Naive thymus-derived CD4-positive, alpha-beta T cell (primary cell): ENCODE measurements at regions not wholly inside any gene's neighbourhood (a gene's known extent, or its start where the extent isn't known, plus 50 kb on each side); places are given as distances from the start of the nearest gene placed in this dataset.

Experiments used
- ATAC-seq: fragments of 150-1000 bp; cut with Tn5 transposase; 2 replicates; pipeline ENCODE4 v1.10.0; 2021; ENCODE audit warnings: mild to moderate bottlenecking, moderate library complexity
- CTCF ChIA-PET: fragments of 350-600 bp; sonication (Branson Sonifier 250); formaldehyde crosslinking; loops from one replicate; lab custom pipeline; 2021; ENCODE audit warnings: antibody characterized with exemption; lab: Charles Lee
- POLR2A ChIA-PET: fragments of 350-600 bp; sonication (Branson Sonifier 250); formaldehyde crosslinking; loops from one replicate; lab custom pipeline; 2021; ENCODE audit warnings: antibody characterized with exemption, inconsistent platforms; lab: Charles Lee
- DNase-seq, 9 donors: peaks; one replicate each; pipeline versions ENCODE4 v3.0.0 to v3.0.0-alpha.2; 2020 to 2022; ENCODE audit warnings: mixed read lengths in 1 of 9
- H3K27ac ChIP-seq: one replicate; pipeline ENCODE4 v1.7.0; 2013; ENCODE audit warnings: mild to moderate bottlenecking, low read depth, low read length, moderate library complexity
- H3K27me3 ChIP-seq, 2 donors: one replicate each; pipeline ENCODE4 v1.7.0; 2013; ENCODE audit warnings: low read length in 2 of 2, mild to moderate bottlenecking in 2 of 2, moderate library complexity in 2 of 2; ENCODE audit not compliant: control insufficient read depth in 2 of 2, insufficient read depth in 2 of 2
- H3K36me3 ChIP-seq, 3 experiments: 1 replicate in 2 of 3; 2 replicates in 1 of 3; pipeline ENCODE4 v1.7.0; 2013; ENCODE audit warnings: low read length in 3 of 3, mild to moderate bottlenecking in 3 of 3, moderate library complexity in 1 of 3; ENCODE audit not compliant: insufficient read depth in 3 of 3, control insufficient read depth in 2 of 3
- H3K4me1 ChIP-seq, 2 donors: one replicate each; pipeline ENCODE4 v1.7.0; 2013; ENCODE audit warnings: low read length in 2 of 2, mild to moderate bottlenecking in 2 of 2, moderate library complexity in 1 of 2; ENCODE audit not compliant: control insufficient read depth in 2 of 2, insufficient read depth in 2 of 2
- H3K4me3 ChIP-seq: 2 replicates; pipeline ENCODE4 v1.7.0; 2013; ENCODE audit warnings: mild to moderate bottlenecking, low read length
- H3K9me3 ChIP-seq, 3 experiments: 1 replicate in 2 of 3; 2 replicates in 1 of 3; pipeline ENCODE4 v1.7.0; 2013; ENCODE audit warnings: low read length in 3 of 3; ENCODE audit not compliant: control insufficient read depth in 2 of 3
- H3K27ac Mint-ChIP-seq, 9 donors: one replicate each; pipeline ENCODE4 v1.8.0; 2020 to 2022; ENCODE audit warnings: mixed read lengths in 9 of 9, mild to moderate bottlenecking in 8 of 9, moderate library complexity in 5 of 9, inconsistent platforms in 2 of 9
- H3K27me3 Mint-ChIP-seq, 5 donors: one replicate each; pipeline ENCODE4 v1.8.0; 2021 to 2022; ENCODE audit warnings: mixed read lengths in 5 of 5, mild to moderate bottlenecking in 1 of 5
- H3K36me3 Mint-ChIP-seq, 5 donors: one replicate each; pipeline ENCODE4 v1.8.0; 2020 to 2022; ENCODE audit warnings: mixed read lengths in 5 of 5, mild to moderate bottlenecking in 3 of 5, inconsistent platforms in 1 of 5
- H3K4me1 Mint-ChIP-seq, 7 donors: one replicate each; pipeline ENCODE4 v1.8.0; 2020 to 2022; ENCODE audit warnings: mixed read lengths in 7 of 7, mild to moderate bottlenecking in 3 of 7, inconsistent platforms in 1 of 7
- H3K4me3 Mint-ChIP-seq, 10 donors: one replicate each; pipeline ENCODE4 v1.8.0; 2020 to 2022; ENCODE audit warnings: mild to moderate bottlenecking in 10 of 10, mixed read lengths in 10 of 10, moderate library complexity in 6 of 10, inconsistent platforms in 2 of 10
- H3K9me3 Mint-ChIP-seq, 11 donors: one replicate each; pipeline ENCODE4 v1.8.0; 2020 to 2022; ENCODE audit warnings: mixed read lengths in 11 of 11, mild to moderate bottlenecking in 4 of 11, inconsistent platforms in 1 of 11, moderate library complexity in 1 of 11
- intact Hi-C, 2 donors: fragments of 100-400 bp; cut with micrococcal nuclease; formaldehyde crosslinking; loops; one replicate each; pipeline ENCODE4 v1.15.1; 2023

- ATAC-seq (no peak), DNase-seq (no peak)
- peaks cover 0 to 7% (median 0%) of the 10 kb centered on the region in 11 donors for H3K9me3 Mint-ChIP-seq
- no peaks in the 10 kb centered on the region for H3K27me3 ChIP-seq
- no peaks in the 10 kb centered on the region for H3K4me1 ChIP-seq
- no peak overlapping the region for H3K4me3 Mint-ChIP-seq
- H3K4me3 ChIP-seq = no peak overlapping the region
- no peaks in the 10 kb centered on the region for H3K9me3 ChIP-seq
- ChIA-PET CTCF (no interaction called here), POLR2A (no interaction called here)
- no peak overlapping the region for H3K27ac Mint-ChIP-seq
- H3K4me1 Mint-ChIP-seq = no peaks in the 10 kb centered on the region
- H3K36me3 Mint-ChIP-seq = no peaks in the 10 kb centered on the region
- intact Hi-C loops = no loop called here
- no peak overlapping the region for H3K27ac ChIP-seq
- H3K36me3 ChIP-seq = no peaks in the 10 kb centered on the region
- peaks cover 0 to 11% (median 4%) of the 10 kb centered on the region in 5 donors for H3K27me3 Mint-ChIP-seq
These were observed 77.1 kb upstream of the RASEF start for GRCh38 chr9:83140061-83140460.

DNA sequence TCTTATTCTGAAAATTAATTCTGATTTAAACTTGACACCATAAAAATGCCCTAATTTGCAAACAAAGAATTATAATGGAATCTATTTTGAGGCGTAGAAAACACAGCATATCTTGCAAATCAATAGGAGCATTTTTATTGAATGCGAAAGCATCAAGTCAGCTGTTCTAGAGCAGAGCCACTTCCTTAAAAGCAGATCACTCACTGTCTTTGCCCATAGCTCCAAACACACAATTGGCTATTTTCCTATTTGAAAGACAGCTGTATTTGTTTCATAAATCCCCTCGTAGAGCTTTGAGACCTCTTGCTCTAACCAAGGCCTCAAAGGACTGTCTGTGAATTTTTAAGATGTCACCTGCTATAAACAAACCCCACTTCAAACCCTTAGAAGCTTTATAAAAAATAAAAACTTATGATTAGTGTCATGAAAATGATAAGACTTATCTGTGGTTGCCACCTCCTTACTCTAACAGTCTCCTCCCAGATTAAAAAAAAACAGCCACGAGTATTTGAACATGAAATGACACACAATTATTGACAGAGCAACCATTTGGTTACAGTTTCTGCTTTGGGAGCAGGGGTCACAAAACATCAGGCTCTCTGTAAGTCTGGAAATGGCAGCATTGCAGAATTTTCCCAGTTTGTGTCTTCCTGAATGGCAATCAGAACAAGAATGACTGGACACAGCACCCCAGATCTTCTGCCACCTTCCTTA, 75.6 kb upstream of the RASEF start:
- CTCF ChIA-PET = no interaction called here
- Mint-ChIP-seq H3K4me1 (no peaks in the 10 kb centered on the region), H3K27ac (no peak overlapping the region), H3K9me3 (peaks cover 0 to 7% (median 0%) of the 10 kb centered on the region in 11 donors), H3K27me3 (peaks cover 0 to 11% (median 4%) of the 10 kb centered on the region in 5 donors), H3K4me3 (no peak overlapping the region), H3K36me3 (no peaks in the 10 kb centered on the region)
- Histone ChIP-seq H3K36me3 (no peaks in the 10 kb centered on the region), H3K4me3 (no peak overlapping the region), H3K4me1 (no peaks in the 10 kb centered on the region), H3K9me3 (no peaks in the 10 kb centered on the region), H3K27ac (no peak overlapping the region), H3K27me3 (no peaks in the 10 kb centered on the region)
- intact Hi-C loops = no loop called here
- DNase-seq (no peak), ATAC-seq (no peak)
- POLR2A ChIA-PET = no interaction called here

DNA sequence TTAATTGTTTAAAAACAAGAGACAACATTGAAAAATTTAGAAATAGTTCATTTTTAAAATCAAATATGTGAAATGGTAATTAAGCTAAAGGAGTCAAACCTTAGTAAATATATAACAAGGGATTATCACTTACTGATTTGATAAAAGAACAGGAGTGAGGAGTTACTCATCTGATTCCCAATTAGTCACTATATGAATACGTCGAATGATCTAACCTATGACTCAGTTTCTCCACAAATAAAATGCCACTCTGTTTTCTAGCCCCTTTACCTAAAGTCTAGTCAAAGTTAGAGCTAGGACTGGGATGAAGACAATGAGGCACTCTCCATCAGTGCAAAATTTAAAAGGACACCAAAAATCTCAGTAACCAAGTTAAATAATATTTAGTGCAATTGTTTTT, 70.4 kb upstream of the RASEF start:
- Mint-ChIP-seq H3K27ac (no peak overlapping the region), H3K9me3 (peaks cover 0 to 6% (median 0%) of the 10 kb centered on the region in 11 donors), H3K4me3 (no peak overlapping the region), H3K4me1 (no peaks in the 10 kb centered on the region), H3K36me3 (no peaks in the 10 kb centered on the region), H3K27me3 (peaks cover 0 to 11% (median 6%) of the 10 kb centered on the region in 5 donors)
- Histone ChIP-seq H3K9me3 (no peaks in the 10 kb centered on the region), H3K27ac (no peak overlapping the region), H3K4me1 (no peaks in the 10 kb centered on the region), H3K36me3 (no peaks in the 10 kb centered on the region), H3K27me3 (no peaks in the 10 kb centered on the region), H3K4me3 (no peak overlapping the region)
- DNase-seq (no peak), ATAC-seq (no peak)
- CTCF ChIA-PET = interaction anchor here (0.7 kb wide), 1 partner anchor 54 kb away, joined by 3 read pairs; no protein-coding TSS in a partner anchor
- intact Hi-C loops = no loop called here
- POLR2A ChIA-PET = no interaction called here

DNA sequence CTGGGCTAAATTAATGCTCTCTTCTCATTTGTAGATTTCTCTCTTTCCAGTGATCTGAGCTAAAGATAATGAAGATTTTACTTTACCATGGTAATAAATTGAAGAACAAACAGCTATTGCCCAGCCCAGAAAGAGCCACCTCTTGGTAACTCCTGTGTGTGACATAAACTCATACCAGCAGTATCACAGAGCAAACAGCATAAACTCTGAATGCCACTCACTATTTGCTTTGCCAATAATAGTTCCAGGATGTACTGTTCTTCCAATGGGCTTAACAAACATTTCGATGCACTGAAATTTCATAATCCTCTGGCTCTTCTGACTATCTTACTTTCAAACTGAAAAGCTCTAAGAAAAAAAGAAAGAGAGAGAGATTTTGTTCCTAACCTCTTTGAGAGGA, 69.8 kb upstream of the RASEF start:
- H3K4me1 ChIP-seq = no peaks in the 10 kb centered on the region
- no peaks in the 10 kb centered on the region for H3K27me3 ChIP-seq
- Mint-ChIP-seq H3K27ac (no peak overlapping the region), H3K36me3 (no peaks in the 10 kb centered on the region), H3K4me1 (no peaks in the 10 kb centered on the region), H3K4me3 (no peak overlapping the region), H3K27me3 (peaks cover 0 to 11% (median 6%) of the 10 kb centered on the region in 5 donors), H3K9me3 (peaks cover 0 to 6% (median 0%) of the 10 kb centered on the region in 11 donors)
- no peak for DNase-seq
- H3K4me3 ChIP-seq = no peak overlapping the region
- POLR2A ChIA-PET = no interaction called here
- ATAC-seq = no peak
- CTCF ChIA-PET = interaction anchor here (0.7 kb wide), 1 partner anchor 54 kb away, joined by 3 read pairs; no protein-coding TSS in a partner anchor
- H3K27ac ChIP-seq = no peak overlapping the region
- no peaks in the 10 kb centered on the region for H3K9me3 ChIP-seq
- no peaks in the 10 kb centered on the region for H3K36me3 ChIP-seq
- intact Hi-C loops = no loop called here

DNA sequence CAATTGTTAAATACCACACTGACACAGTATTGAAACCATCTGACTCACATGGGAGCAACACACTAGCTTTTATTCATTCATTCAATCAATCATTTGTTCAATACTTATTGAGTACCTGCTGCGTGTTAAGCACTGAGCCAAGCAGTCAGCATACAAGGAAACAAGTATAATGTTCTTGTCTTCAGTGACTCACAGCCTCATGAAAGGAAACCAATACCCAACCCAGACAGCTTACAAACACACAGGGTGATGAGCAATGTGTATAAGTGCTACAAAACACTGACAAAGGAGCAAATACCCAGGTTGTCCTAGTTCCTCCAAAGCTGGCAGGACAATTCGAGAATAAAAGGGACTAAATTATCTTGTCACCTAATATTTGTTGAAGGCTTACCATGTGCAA, 67.6 kb upstream of the RASEF start:
- no peak overlapping the region for H3K27ac Mint-ChIP-seq
- Histone ChIP-seq H3K9me3 (no peaks in the 10 kb centered on the region), H3K36me3 (no peaks in the 10 kb centered on the region), H3K4me3 (no peak overlapping the region), H3K4me1 (no peaks in the 10 kb centered on the region), H3K27me3 (no peaks in the 10 kb centered on the region), H3K27ac (no peak overlapping the region)
- H3K36me3 Mint-ChIP-seq = no peaks in the 10 kb centered on the region
- ChIA-PET POLR2A (no interaction called here), CTCF (interaction anchor here (0.6 kb wide), 1 partner anchor 1454 kb away, joined by 3 read pairs; no protein-coding TSS in a partner anchor)
- peaks cover 0 to 7% (median 0%) of the 10 kb centered on the region in 5 donors for H3K27me3 Mint-ChIP-seq
- H3K4me3 Mint-ChIP-seq = no peak overlapping the region
- ATAC-seq = no peak
- peaks cover 0 to 6% (median 3%) of the 10 kb centered on the region in 11 donors for H3K9me3 Mint-ChIP-seq
- intact Hi-C loops = no loop called here
- DNase-seq = no peak
- no peaks in the 10 kb centered on the region for H3K4me1 Mint-ChIP-seq

DNA sequence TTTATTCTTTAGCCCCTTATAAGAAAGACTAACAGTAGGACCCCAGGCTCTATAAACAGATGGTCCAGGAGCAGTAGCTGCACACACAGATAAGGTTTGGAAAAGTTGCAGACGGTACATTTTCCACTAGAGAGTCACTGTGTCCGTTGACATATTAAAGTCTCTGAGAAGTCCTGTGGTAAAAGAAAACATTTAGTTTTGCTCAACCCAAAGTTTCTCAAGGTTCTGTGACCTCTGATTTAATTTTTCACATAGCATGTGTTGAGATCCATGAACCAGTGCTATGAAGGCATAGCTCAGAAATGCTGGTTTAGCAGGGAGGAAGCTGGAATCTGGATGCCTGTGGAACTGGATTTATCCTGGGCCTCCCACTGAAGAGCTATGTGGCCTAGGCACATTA, 62.7 kb upstream of the RASEF start:
- no peaks in the 10 kb centered on the region for H3K4me1 Mint-ChIP-seq
- no peak overlapping the region for H3K4me3 Mint-ChIP-seq
- Histone ChIP-seq H3K27ac (no peak overlapping the region), H3K4me1 (no peaks in the 10 kb centered on the region), H3K4me3 (no peak overlapping the region), H3K27me3 (no peaks in the 10 kb centered on the region), H3K9me3 (no peaks in the 10 kb centered on the region), H3K36me3 (no peaks in the 10 kb centered on the region)
- ATAC-seq (no peak), DNase-seq (no peak)
- POLR2A ChIA-PET = no interaction called here
- peaks cover 0 to 12% (median 3%) of the 10 kb centered on the region in 5 donors for H3K27me3 Mint-ChIP-seq
- no peaks in the 10 kb centered on the region for H3K36me3 Mint-ChIP-seq
- no peak overlapping the region for H3K27ac Mint-ChIP-seq
- intact Hi-C loops = no loop called here
- CTCF ChIA-PET = no interaction called here
- H3K9me3 Mint-ChIP-seq = peaks cover 0 to 17% (median 5%) of the 10 kb centered on the region in 11 donors

GRCh38 chr9:83119873-83120272, 56.9 kb upstream of the RASEF start:
- ChIA-PET CTCF (no interaction called here), POLR2A (no interaction called here)
- H3K36me3 Mint-ChIP-seq = peaks cover 0 to 2% (median 0%) of the 10 kb centered on the region in 5 donors
- DNase-seq (no peak), ATAC-seq (no peak)
- Histone ChIP-seq H3K27ac (no peak overlapping the region), H3K36me3 (no peaks in the 10 kb centered on the region), H3K4me1 (no peaks in the 10 kb centered on the region), H3K27me3 (no peaks in the 10 kb centered on the region), H3K9me3 (peaks cover 0 to under 1% (median 0%) of the 10 kb centered on the region in 3 experiments), H3K4me3 (no peak overlapping the region)
- no peak overlapping the region for H3K4me3 Mint-ChIP-seq
- intact Hi-C loops = no loop called here
- H3K4me1 Mint-ChIP-seq = no peaks in the 10 kb centered on the region
- H3K27ac Mint-ChIP-seq = no peak overlapping the region
- H3K9me3 Mint-ChIP-seq = peaks cover 0 to 17% (median 9%) of the 10 kb centered on the region in 11 donors
- peaks cover 0 to 12% (median 0%) of the 10 kb centered on the region in 5 donors for H3K27me3 Mint-ChIP-seq
